HEK293 (cell line): ENCODE measurements at regions not wholly inside any gene's neighbourhood (a gene's known extent, or its start where the extent isn't known, plus 50 kb on each side); places are given as distances from the start of the nearest gene placed in this dataset.

ENCODE experiments used
- CTCF ChIA-PET: fragments of 350-600 bp; formaldehyde crosslinking; extraction: SDS; loops from one replicate; lab custom pipeline; 2021; ENCODE audit warnings: antibody characterized with exemption; lab: Yijun Ruan, JAX
- POLR2A ChIA-PET: fragments of 300-600 bp; formaldehyde crosslinking; extraction: SDS; loops from one replicate; lab custom pipeline; 2020; ENCODE audit warnings: antibody characterized with exemption, inconsistent platforms; lab: Yijun Ruan, JAX
- H3K27ac ChIP-seq: fragments of 200-500 bp; sonication (Bioruptor generic); 2 replicates; pipeline ENCODE4 v1.5.1; 2014; ENCODE audit warnings: low read depth, low read length, control low read depth, inconsistent platforms; ENCODE audit errors: extremely low read depth
- H3K36me3 ChIP-seq, 2 experiments: fragments of 200-500 bp in 1 of 2; sonication (Bioruptor generic) in 1 of 2; 1 replicate in 1 of 2; 2 replicates in 1 of 2; pipeline ENCODE4 v1.5.1; 2014 to 2017; ENCODE audit warnings: inconsistent platforms in 2 of 2, low read length in 2 of 2; ENCODE audit not compliant: control insufficient read depth in 2 of 2, insufficient read depth in 1 of 2
- H3K4me1 ChIP-seq: fragments of 200-500 bp; sonication (Bioruptor generic); 2 replicates; pipeline ENCODE4 v1.5.1; 2014; ENCODE audit warnings: mild to moderate bottlenecking, low read length, inconsistent platforms; ENCODE audit not compliant: control insufficient read depth, insufficient read depth
- H3K4me3 ChIP-seq: 2 replicates; pipeline ENCODE4 v1.5.1; 2011; ENCODE audit warnings: low read depth, mild to moderate bottlenecking, control low read depth, low read length, moderate library complexity
- H3K9me3 ChIP-seq: fragments of 200-500 bp; sonication (Bioruptor generic); 2 replicates; pipeline ENCODE4 v1.5.1; 2014; ENCODE audit warnings: low read depth, low read length, inconsistent platforms; ENCODE audit not compliant: control insufficient read depth, insufficient read depth
- MEIS1 ChIP-seq: sonication (generic); formaldehyde crosslinking; IDR thresholded peaks from 2 replicates; pipeline ENCODE4 v1.8.1; 2022; ENCODE audit warnings: missing genetic modification reagents, mild to moderate bottlenecking, borderline replicate concordance
- MZF1 ChIP-seq: fragments of 450-650 bp; formaldehyde crosslinking; IDR thresholded peaks from 2 replicates; pipeline ENCODE4 v1.5.1; 2017; ENCODE audit warnings: missing biosample characterization, missing genetic modification characterization, borderline replicate concordance
- REST ChIP-seq: fragments of 450-650 bp; formaldehyde crosslinking; IDR thresholded peaks from 2 replicates; pipeline ENCODE4 v1.5.1; 2016; ENCODE audit warnings: missing biosample characterization, missing genetic modification characterization
- TCF7L2 ChIP-seq: IDR thresholded peaks from 2 replicates; pipeline ENCODE4 v1.6.1; 2011; ENCODE audit warnings: low read depth, mild to moderate bottlenecking, inconsistent platforms, low read length, moderate library complexity, borderline replicate concordance
- ZBTB10 ChIP-seq: fragments of 450-650 bp; formaldehyde crosslinking; IDR thresholded peaks from 2 replicates; pipeline ENCODE4 v1.5.1; 2016; ENCODE audit warnings: missing biosample characterization, missing genetic modification characterization
- ZNF133 ChIP-seq: fragments of 450-650 bp; formaldehyde crosslinking; IDR thresholded peaks from 2 replicates; pipeline ENCODE4 v1.5.1; 2016; ENCODE audit warnings: missing biosample characterization, missing genetic modification characterization
- ZNF335 ChIP-seq: fragments of 450-650 bp; formaldehyde crosslinking; conservative IDR thresholded peaks from 2 replicates; pipeline ENCODE4 v1.5.1; 2016; ENCODE audit warnings: missing biosample characterization, missing genetic modification characterization
- ZNF366 ChIP-seq: fragments of 450-650 bp; formaldehyde crosslinking; conservative IDR thresholded peaks from 2 replicates; pipeline ENCODE4 v1.5.1; 2016; ENCODE audit warnings: missing biosample characterization, missing genetic modification characterization
- ZNF510 ChIP-seq: fragments of 450-650 bp; formaldehyde crosslinking; IDR thresholded peaks from 2 replicates; pipeline ENCODE4 v1.5.1; 2018; ENCODE audit warnings: mild to moderate bottlenecking, missing genetic modification characterization, missing biosample characterization; ENCODE audit not compliant: insufficient replicate concordance
- ZNF549 ChIP-seq: fragments of 450-650 bp; IDR thresholded peaks from 2 replicates; pipeline ENCODE4 v1.5.1; 2018; ENCODE audit warnings: missing biosample characterization, missing genetic modification characterization, mild to moderate bottlenecking, inconsistent platforms, moderate library complexity
- ZNF600 ChIP-seq: fragments of 450-650 bp; formaldehyde crosslinking; IDR thresholded peaks from 2 replicates; pipeline ENCODE4 v1.5.1; 2016; ENCODE audit warnings: missing biosample characterization, missing genetic modification characterization
- ZNF701 ChIP-seq: fragments of 450-650 bp; formaldehyde crosslinking; IDR thresholded peaks from 2 replicates; pipeline ENCODE4 v1.5.1; 2016; ENCODE audit warnings: missing biosample characterization, missing genetic modification characterization
- ZNF792 ChIP-seq: fragments of 450-650 bp; formaldehyde crosslinking; IDR thresholded peaks from 2 replicates; pipeline ENCODE4 v1.5.1; 2016; ENCODE audit warnings: missing biosample characterization, missing genetic modification characterization
- TF ChIP-seq, protein P1 (sequence below): fragments of 450-650 bp; formaldehyde crosslinking; optimal IDR thresholded peaks from 2 replicates; pipeline ENCODE3; 2016; ENCODE audit warnings: missing biosample characterization, mild to moderate bottlenecking, missing genetic modification characterization
- TF ChIP-seq, protein P2 (sequence below): fragments of 450-650 bp; formaldehyde crosslinking; IDR thresholded peaks from 2 replicates; pipeline ENCODE4 v1.5.1; 2016; ENCODE audit warnings: missing biosample characterization, missing genetic modification characterization
- TF ChIP-seq, protein P3 (sequence below): IDR thresholded peaks from 2 replicates; pipeline ENCODE4 v1.6.1; 2011; ENCODE audit warnings: mild to moderate bottlenecking, low read depth, low read length, borderline replicate concordance

DNA sequence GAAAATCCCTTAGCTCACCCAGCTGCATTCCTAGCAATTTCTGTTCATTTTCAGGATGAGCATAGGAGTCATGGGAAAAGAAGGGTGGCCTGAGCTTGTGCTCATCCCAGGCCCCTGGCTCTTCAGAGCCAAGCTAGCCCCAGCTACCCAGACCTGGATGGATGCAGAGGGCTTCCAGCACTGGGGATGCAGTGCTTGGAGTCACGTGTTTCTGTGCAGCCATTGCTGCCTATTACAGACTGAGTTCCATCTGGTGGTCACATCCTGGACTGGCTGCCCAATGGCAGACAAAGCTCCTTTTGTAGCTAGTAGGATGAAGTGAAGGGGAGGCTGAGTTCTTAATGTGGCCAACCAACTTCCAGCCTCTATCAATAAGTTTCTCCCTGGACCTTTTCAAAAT, 54.2 kb upstream of the JDP2 start (continued):
- TF ChIP-seq MEIS1 (CRISPR knock-in tag) (no peak), ZNF701 (tag by site-specific recombination) (no peak)
- TF ChIP-seq, protein P1, sequence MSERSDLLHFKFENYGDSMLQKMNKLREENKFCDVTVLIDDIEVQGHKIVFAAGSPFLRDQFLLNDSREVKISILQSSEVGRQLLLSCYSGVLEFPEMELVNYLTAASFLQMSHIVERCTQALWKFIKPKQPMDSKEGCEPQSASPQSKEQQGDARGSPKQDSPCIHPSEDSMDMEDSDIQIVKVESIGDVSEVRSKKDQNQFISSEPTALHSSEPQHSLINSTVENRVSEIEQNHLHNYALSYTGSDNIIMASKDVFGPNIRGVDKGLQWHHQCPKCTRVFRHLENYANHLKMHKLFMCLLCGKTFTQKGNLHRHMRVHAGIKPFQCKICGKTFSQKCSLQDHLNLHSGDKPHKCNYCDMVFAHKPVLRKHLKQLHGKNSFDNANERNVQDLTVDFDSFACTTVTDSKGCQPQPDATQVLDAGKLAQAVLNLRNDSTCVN (tag by site-specific recombination) = no peak

- no peak for TF ChIP-seq ZNF510 (tag by site-specific recombination)
- TF ChIP-seq ZNF792 = no peak
- TF ChIP-seq, protein P2, sequence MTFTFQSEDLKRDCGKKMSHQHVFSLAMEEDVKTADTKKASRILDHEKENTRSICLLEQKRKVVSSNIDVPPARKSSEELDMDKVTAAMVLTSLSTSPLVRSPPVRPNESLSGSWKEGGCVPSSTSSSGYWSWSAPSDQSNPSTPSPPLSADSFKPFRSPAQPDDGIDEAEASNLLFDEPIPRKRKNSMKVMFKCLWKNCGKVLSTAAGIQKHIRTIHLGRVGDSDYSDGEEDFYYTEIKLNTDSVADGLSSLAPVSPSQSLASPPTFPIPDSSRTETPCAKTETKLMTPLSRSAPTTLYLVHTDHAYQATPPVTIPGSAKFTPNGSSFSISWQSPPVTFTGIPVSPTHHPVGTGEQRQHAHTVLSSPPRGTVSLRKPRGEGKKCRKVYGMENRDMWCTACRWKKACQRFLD (tag by site-specific recombination) = no peak
- TF ChIP-seq ZNF335 (tag by site-specific recombination) = no peak
- no peak for TF ChIP-seq ZNF133
- no peak for TF ChIP-seq TCF7L2
- TF ChIP-seq ZBTB10 (tag by site-specific recombination) = no peak
- TF ChIP-seq REST (tag by site-specific recombination) = no peak
- TF ChIP-seq ZNF600 (tag by site-specific recombination) = no peak
- TF ChIP-seq, protein P3, sequence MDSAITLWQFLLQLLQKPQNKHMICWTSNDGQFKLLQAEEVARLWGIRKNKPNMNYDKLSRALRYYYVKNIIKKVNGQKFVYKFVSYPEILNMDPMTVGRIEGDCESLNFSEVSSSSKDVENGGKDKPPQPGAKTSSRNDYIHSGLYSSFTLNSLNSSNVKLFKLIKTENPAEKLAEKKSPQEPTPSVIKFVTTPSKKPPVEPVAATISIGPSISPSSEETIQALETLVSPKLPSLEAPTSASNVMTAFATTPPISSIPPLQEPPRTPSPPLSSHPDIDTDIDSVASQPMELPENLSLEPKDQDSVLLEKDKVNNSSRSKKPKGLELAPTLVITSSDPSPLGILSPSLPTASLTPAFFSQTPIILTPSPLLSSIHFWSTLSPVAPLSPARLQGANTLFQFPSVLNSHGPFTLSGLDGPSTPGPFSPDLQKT = no peak
- TF ChIP-seq MZF1 (tag by site-specific recombination) = no peak
- TF ChIP-seq ZNF549 (tag by site-specific recombination) = no peak
- TF ChIP-seq ZNF366 = no peak
- CTCF ChIA-PET = no interaction called here
- no peaks in the 10 kb centered on the region for H3K9me3 ChIP-seq
- H3K36me3 ChIP-seq = no peaks in the 10 kb centered on the region
- no peak overlapping the region for H3K4me3 ChIP-seq
- no peaks in the 10 kb centered on the region for H3K4me1 ChIP-seq
- POLR2A ChIA-PET = no interaction called here
- no peak overlapping the region for H3K27ac ChIP-seq
Observed at GRCh38 chr14:75374911-75375310, 52.9 kb upstream of the JDP2 start.
